Fibroblast of peridontal ligament (primary cell): ENCODE measurements at regions not wholly inside any gene's neighbourhood (a gene's known extent, or its start where the extent isn't known, plus 50 kb on each side); places are given as distances from the start of the nearest gene placed in this dataset.

Source experiments
- DNase-seq: peaks from one replicate; pipeline ENCODE4 v3.0.0-alpha.2; 2010; ENCODE audit errors: extremely low read depth

DNA sequence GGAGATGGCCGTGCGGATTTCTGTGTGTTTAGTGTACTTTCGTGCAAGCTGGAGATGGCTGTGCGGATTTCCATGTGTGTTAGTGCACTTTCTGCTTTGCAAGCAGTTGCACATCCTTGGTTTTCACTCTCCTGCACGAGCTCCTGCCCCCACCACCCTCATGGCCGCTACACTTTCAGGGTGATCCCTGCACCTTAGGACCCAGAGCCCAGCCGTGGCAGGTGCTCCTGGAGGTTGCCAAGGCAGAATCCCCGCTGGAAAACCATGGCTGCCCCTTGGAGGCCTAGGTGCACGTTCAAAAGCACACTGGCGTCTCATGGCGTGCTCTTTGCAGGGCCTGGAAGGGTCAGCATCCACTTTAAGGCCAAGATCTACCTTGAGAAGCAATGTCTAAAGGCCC, 311.0 kb upstream of the TNRC6C start:
- DNase-seq = no peak

DNA sequence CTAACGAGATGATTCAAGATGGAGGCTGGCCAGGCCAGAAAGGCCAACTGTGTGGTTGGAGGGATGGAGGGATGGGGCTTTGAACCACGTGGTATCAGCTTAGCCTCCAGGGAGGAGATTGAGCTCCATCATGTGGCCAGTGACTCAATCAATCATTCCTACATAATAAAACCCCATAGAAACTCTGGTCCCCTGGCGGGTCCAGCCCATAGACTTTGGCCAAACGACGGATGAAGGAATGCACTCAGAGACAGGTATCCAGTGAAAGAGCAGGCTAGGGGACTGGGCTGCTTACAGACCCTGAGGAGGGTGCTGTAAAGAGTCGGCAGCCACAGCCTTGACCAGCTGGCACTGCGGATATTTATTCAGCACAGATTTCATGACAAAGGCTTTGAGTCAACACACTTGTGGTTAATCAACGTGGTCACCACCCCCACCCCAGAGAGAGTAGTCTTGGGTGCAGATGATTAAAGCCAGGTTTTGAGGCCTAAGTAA, 308.7 kb upstream of the TNRC6C start:
- peak; percentile 21 for DNase-seq

DNA sequence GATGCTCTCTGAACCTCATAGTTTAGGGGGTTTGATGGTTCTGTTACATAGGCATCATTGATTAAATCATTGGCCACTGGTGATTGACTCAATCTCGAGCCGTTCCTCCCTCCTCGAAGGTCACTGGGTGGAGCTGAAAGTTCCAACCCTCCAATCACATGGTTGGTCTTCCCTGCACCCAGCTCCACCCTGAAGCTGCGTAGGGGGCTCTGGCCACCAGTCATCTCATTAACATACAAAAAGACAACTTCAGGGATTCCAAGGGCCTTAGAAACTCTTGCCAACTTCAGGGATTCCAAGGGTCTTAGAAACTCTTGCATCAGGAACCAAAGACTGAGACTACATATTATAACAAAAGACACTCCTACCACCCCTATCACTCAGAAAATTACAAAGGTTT, 306.5 kb upstream of the TNRC6C start:
- DNase-seq = no peak

DNA sequence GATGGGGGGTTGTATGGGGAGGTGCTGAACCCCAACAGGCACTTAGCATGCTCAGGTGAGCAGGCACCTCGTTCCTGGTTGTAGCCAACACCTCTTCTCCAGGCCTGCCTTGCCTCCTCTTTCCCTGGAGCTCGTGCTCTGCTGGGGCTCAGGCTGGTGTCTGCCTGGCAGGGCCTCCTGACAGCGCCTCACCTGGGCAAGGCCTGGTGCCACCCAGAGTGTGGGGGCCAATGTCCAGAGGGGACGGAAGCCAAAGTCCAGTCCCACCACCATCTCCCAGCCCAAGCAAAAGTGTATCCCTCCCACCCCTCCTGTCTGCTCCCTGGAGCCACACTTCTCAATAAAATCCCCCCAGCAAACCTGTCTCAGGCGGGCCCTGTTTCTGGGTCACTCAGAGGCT, 304.2 kb upstream of the TNRC6C start:
- no peak for DNase-seq

DNA sequence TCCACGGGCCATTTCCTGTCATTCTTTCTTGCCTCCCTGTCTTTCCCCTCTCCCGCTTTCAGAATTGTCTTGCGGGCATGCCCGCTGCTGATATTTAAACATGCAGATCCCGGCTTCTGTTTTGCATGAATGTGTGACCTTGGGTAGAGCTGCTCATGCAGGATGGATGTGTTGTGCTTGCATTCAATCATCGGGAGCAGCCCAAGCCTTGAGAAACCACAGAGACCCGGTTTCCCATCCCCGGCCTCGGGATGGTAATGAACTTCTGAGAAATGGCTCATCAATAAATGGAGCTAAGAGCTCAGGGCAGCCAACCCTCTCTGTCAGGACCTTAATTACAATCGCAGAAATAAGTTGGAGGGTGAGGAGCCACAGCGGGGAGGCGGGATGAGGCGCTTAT, 303.7 kb upstream of the TNRC6C start:
- no peak for DNase-seq

DNA sequence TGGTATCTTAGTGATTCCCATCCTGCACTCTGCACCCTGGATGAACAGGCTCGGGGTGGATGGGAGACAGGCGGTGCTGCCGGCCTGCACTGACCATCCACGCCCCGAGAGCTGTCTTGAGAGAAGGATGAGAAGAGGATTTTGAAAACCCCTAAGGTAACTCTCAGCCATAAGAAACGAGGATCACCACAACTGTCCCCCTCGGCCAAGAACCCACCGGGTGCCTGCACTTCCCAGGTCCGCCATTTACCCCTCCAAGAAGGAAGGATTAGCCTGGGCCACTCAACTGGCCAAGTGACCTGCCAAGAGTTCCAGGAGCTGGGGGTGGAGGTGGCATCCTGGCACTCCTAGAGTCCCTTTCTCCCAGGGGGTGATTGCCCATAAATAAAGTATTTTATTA, 302.4 kb upstream of the TNRC6C start:
- DNase-seq = no peak

DNA sequence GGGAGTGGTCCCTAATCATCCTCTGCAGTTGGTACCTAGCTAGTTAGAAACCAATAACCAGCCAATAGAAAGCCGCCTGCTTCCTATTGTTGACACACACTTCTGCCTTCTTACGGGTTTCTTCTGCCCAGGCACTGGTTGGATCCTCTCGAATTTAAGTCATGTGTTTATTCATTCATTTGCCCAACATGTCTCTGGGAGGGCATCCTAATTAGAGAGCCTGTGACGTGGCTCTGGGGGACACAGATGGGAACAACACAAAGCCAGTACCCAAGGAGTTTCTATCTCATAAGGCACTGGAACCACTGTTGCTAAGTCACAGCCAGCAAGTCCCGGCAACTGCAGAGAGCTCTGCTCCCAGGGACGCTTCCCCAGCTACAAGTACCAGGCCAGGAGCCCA, 300.7 kb upstream of the TNRC6C start:
- no peak for DNase-seq

DNA sequence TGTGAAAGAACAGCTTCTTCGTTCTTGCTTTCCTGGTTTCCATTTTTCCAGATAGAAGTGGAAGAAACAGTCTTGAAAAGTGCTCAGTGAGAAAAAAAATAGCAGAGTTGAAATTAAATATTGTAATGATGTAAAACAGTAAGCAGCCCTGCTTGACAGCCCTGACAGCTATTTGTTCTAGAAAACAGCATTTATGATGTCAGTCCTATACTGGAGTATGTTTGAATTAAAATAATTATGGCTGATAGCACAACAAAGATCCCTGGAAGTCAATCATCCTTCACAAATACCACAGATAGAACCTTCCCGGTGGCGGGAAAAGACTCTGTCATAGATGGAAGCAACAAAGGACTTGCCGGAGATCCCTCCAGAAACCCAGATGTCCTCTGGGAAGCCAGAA, 298.0 kb upstream of the TNRC6C start:
- DNase-seq = no peak

DNA sequence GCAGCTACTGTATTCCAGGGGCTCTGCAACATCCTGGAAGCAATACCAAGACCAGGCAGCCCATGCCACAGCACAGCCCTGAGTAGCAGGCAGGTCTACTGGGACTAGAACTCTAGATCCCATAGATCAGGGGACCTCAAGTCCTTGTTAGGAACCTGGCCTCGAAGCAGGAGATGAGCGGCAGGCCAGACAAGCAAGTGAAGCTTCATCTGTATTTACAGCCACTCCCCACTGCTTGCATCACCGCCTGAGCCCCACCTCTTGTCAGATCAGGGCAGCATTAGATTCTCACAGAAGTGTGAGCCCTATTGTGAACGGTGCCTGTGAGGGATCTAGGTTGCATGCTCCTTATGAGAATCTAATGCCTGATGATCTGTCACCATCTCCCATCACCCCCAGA, 295.7 kb upstream of the TNRC6C start:
- no peak for DNase-seq

DNA sequence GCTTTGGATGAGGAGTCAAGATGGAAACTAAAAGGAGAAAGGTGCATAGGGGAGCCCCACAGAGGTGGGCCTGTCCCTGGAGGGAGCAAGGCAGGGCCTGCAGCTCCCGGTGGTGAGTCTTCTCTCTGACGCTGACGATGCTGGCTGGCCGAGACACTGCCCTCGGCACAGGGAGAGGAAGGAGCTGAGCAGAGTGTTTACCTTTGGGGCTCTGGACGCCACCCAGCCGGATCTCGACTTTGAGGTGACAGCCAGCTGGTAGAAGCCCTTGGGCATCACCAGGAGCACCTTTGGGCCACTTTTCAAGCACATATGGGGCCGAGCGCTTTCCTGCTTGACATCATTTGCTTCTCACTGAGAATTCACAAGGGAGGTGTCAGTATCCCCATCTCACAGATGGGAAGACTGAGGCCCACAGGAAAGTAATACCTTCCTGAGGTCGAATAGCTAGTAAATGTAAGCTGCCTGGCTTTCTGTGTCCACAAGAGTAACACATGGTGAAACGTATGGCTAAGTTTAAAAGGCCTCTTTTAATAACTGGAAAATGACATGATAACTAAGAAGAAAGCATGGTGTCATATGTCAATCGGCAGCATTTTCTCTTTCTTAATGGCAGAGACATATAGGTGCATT, 294.3 kb upstream of the TNRC6C start:
- DNase-seq = no peak

DNA sequence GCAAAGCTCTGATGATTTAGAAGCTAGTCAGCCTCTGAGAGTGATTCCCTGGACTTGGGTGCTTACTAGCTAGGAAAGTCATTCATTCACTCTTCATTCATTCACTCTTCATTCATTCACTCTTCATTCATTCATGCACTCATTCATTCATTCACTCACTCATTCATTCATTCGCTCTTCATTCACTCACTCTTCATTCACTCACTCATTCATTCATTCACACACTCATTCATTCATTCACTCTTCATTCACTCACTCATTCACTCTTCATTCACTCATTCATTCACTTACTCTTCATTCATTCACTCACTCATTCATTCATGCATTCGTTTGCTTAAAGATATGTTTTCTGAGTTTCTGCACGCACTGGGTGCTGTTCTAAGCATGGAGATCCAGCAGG, 292.7 kb upstream of the TNRC6C start:
- DNase-seq = no peak

DNA sequence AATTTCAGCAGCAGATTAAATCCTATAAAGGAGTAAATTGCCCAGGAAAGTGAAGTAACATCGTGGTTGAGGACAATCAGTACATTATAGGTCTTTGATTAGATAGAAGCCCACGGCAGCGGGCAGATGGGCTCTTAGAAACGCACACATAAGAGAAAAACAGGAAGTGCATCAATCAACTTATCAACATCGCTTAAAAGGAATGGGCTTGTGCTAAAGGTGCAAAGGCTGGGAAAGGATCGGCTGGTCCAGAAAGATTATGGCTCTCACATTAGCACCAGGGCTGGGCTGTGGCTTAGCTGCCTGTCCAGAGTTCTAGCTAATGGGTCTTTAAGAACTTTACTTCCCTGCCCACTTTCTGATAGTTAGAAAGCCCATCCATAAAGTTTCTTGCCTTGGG, 292.0 kb upstream of the TNRC6C start:
- DNase-seq = no peak

DNA sequence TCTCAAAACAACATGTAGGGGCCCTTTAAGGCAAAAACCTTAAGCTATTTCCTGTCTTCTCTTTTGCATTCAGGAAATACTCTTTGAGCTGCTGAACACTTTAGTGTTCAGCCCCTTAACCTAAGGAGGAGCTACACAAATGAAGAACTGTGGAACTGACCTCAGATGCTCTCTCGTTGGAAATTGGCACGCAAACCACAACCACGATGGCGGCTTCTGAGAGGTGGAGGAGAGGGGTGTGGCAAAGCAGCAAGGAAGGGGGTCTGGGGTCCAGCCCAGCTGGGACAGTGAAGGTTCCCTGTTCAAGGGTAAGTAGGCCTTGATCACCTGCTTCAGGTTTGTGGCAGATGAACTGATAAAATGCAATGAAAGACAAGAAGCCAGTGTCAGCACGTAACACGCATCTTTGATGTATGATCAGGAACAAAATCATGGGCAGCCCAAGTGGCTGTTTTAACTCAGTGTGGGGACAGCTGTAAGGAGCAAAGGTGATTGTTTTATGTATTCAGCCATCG, 291.6 kb upstream of the TNRC6C start:
- no peak for DNase-seq

DNA sequence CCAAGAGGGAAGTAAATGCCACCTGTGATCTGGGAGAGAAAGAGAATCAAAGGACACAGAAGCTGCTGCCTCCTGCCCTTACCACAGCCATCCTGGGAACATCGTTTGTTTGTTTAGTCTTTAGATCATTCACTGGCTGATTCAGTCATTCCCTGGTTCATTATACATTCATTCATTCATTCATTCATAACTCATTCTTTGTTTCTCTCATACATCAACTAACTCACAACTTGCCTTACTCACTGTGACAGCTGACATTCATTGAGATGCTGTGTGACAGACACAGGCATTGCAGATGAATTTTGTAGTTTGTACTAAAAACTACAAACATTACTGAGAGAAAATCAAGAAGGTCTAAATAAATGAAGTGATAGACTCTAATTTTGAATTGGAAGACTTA, 291.0 kb upstream of the TNRC6C start:
- no peak for DNase-seq

DNA sequence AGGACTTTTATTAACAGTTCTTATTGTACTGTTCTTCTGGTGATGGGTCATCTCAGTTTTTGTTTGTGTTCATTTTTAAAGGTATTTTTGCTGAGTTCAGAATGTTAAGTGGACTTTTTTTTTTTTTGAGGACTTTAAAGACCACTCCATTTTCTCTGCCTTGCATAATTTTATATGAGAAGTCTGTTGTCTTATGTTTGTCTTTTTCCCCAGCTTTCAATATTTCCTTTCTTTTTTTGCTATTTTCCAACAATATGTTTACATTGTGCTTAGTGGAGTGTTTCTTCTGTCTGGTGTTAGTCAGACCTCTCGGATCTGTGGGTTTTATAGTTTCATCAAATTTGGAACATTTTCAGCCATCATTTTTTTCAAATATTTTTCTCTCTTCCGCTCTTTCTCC, 290.0 kb upstream of the TNRC6C start:
- no peak for DNase-seq

DNA sequence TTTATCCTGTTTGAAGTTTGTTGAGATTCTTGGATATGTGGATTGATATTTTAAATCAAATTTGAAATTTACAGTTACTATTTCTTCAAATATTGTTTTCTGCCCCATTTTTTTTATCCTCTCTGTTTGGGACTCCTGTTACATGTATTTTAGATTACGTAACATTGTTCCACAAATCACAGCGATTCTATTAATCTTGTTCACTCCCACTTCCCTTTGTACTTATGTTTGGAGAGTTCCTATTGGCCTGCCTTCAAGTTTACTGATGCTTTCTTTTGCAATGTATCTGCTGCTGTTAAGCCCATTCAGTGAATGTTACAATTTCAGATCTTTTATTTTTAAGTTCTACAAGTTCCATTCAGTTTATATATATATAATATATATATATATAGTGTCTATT, 288.3 kb upstream of the TNRC6C start:
- DNase-seq = no peak

DNA sequence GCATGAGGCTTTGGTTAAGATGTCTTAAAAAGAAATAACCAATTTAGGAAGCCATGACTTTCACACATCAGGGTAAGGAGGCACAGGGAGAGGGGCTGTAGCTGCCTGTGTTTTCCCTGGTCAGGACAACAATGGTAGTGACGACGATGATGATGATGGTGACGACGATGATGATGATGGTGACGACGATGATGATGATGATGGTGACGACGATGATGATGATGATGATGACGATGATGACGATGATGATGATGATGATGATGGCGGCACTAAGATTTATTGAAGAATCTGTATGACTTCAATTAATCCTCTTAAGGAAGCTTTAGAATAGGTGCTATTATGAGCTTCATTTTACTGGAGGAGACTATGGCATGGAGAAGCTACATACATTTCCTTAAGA, 284.1 kb upstream of the TNRC6C start:
- DNase-seq = no peak

DNA sequence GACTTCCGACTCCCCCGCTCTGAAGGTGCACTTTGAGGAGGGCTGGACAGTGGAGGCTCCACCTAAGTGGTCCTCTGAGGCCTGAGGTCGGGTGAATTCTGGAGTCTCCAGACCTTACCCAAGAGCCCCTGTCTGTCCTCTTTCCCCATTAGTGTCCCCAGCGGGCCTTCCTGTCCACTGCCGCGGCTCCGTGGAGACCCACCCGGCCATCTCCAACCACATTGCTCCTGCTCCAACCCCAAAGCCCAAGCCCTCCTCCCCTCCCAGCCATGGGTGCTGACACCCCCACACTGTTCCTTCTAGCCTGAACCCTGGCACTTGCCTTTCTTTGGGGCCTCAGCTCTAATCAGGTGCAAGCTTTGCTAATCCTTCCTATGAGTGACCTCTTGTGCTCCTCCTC, 283.1 kb upstream of the TNRC6C start:
- no peak for DNase-seq

DNA sequence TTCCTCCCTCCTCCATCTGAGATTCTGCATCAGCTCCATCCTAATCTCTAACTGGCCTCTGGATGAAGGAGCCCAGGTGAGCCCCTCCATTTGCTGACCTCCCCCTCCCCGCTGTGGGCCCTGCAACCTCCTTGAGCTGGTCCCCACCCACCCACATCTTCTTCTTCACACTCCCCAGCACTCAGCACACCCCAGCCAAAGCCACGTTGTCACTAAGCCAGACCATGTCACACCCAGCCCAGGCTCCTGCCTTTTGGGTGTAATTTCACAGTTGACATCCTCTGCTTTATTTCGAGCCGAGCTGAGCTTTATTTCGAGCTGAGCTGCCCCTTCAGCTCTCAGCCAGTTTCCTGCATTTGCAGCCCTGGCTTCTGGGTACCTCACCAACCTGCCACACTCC, 282.7 kb upstream of the TNRC6C start:
- no peak for DNase-seq

DNA sequence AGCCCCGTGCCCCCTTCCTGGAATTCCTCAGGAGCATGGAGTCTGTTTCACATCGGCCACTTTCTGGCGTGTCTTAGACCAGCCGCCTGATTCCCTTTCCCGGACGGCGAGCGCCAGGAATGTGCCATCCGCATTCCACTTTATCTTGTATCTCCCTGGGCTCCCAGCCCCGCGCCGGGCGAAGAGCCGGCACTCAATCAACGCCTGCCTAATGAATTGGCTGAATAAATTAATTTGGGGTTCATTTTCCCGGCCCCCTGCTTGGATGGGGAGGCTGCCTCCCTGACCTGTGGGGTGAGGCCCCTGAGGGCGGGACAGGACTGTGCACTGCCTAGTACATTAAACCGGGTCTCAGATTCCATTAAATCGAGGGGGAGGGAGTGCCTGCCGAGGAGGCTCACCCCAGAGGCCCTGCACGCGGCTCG, 282.3 kb upstream of the TNRC6C start:
- DNase-seq = no peak

DNA sequence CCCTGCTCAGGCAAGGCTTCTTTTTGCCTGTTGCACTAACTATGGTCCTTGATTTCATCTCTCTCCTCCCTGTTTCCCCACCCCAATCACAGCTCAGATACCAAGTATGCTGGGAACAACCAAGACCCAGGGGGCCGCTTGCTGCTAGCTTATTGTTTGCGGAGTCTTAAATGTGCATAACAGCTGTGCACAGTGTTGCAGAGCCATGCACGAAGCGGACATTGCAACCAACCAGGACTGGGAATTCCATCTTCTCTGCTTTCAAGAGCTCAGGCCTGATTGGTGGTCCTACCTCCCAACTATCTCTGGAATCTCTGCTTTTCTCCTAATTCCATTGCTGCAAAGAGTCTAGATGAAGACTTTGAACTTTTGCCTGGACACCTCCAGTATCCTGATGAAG, 281.3 kb upstream of the TNRC6C start:
- peak; percentile 8 for DNase-seq

DNA sequence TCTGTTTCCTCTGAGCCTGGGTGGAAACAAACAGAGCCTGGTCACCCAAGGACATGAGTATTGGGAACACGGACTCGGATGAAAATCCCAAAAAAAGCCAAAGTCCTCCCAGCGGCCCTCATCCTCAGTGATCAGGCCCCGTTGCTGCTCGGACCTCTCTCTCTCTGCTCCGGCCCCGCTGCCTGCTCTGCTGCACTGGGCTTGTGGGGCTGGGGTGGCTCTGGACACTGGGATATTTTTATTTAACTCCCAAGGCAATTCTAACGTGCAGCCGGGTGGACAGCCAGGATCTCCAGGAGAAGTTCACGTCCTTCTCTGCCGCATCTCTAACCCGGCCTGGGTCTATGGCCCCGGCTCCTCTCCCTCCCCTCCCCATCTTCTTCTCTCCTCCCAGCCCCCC, 280.9 kb upstream of the TNRC6C start:
- DNase-seq = no peak

DNA sequence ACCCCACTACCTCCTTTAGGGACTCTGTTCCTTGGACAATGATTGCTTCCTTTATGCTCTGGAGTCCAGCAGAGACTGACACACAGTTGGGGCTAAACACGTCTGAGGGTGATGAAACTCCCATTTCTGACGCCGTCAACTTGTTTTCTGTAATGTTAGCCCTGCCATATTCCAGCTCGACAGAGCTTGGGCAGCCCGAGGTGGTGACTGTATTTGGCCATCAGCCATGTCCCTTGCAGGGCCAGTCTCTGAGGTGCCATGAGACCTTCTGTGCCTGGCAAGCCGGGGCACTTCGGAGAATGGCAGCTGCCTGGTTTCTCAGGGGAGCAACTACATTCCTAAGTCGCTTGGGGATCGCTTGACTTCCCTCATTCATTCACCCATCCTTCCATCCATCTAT, 278.9 kb upstream of the TNRC6C start:
- DNase-seq = no peak

DNA sequence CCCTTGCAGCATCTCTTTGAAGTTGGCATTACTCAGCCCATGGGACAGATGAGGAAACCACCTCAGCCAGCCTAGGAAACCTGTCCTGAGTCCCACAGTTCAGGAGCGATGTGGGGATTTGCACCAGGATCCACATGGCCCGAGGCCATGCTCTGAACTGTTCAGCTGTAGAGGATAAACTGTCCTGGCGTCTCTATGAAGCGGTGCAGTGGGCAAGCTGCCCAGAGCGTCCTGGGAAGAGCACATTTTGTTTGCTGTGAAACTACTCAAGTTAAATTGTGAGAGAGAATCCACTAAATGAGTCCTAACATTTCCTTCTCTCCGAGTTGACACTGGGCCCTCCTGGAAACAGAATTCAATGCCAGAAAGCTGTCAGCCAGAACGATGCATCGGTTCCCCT, 276.6 kb upstream of the TNRC6C start:
- DNase-seq = no peak
